A673 (cell line): ENCODE measurements at regions not wholly inside any gene's neighbourhood (a gene's known extent, or its start where the extent isn't known, plus 50 kb on each side); places are given as distances from the start of the nearest gene placed in this dataset.
A peak's percentile ranks its signal among the peaks of the same experiment; 100 is the strongest.

Experiments
- BruUV-seq: library from RNA; stranded (reverse); fragments of 400-500 nt; replicated peaks from 2 replicates; lab custom pipeline; 2021; lab: Mats Ljungman, UMichigan
- CTCF ChIA-PET: fragments of 300-600 bp; sonication (Branson Sonifier 250); formaldehyde crosslinking; loops from one replicate; lab custom pipeline; 2022; ENCODE audit warnings: antibody characterized with exemption; lab: Charles Lee
- POLR2A ChIA-PET: fragments of 300-600 bp; sonication (Branson Sonifier 250); formaldehyde crosslinking; loops from one replicate; lab custom pipeline; 2022; ENCODE audit warnings: antibody characterized with exemption; ENCODE audit not compliant: low non-redundant PET; lab: Charles Lee
- DNase-seq: peaks from one replicate; pipeline ENCODE4 v3.0.0-alpha.2; 2015; ENCODE audit warnings: low spot score
- H3K27ac ChIP-seq: fragments of 200-600 bp; sonication (generic); 2 replicates; pipeline ENCODE4 v1.5.1; 2016; ENCODE audit warnings: mixed run types, low read depth, mild to moderate bottlenecking, mixed read lengths, antibody characterized with exemption, low read length; ENCODE audit not compliant: poor library complexity, severe bottlenecking
- H3K27me3 ChIP-seq: fragments of 200-600 bp; sonication (generic); replicated peaks from 2 replicates; pipeline ENCODE4 v1.6.1; 2017; ENCODE audit warnings: mixed run types, low read depth, mild to moderate bottlenecking, mixed read lengths, antibody characterized with exemption, low read length; ENCODE audit not compliant: insufficient read depth, poor library complexity
- H3K36me3 ChIP-seq: fragments of 200-600 bp; sonication (generic); 2 replicates; pipeline ENCODE4 v1.6.1; 2016; ENCODE audit warnings: mixed run types, mild to moderate bottlenecking, mixed read lengths, antibody characterized with exemption, low read length; ENCODE audit not compliant: insufficient read depth, poor library complexity, severe bottlenecking
- H3K4me1 ChIP-seq: fragments of 200-600 bp; sonication (generic); 2 replicates; pipeline ENCODE4 v1.6.1; 2017; ENCODE audit warnings: mixed run types, mild to moderate bottlenecking, mixed read lengths, antibody characterized with exemption, low read length; ENCODE audit not compliant: insufficient read depth, poor library complexity, severe bottlenecking
- H3K4me3 ChIP-seq: fragments of 200-600 bp; sonication (generic); 2 replicates; pipeline ENCODE4 v1.5.1; 2016; ENCODE audit warnings: low read depth, mixed run types, mild to moderate bottlenecking, mixed read lengths, low read length; ENCODE audit not compliant: poor library complexity, severe bottlenecking
- H3K9me3 ChIP-seq: fragments of 200-600 bp; sonication (generic); 2 replicates; pipeline ENCODE4 v1.6.1; 2016; ENCODE audit warnings: mixed run types, low read depth, mild to moderate bottlenecking, mixed read lengths, antibody characterized with exemption, low read length; ENCODE audit not compliant: poor library complexity, severe bottlenecking
- CTCF ChIP-seq: fragments of 300-800, 200-600 bp; sonication (generic); conservative IDR thresholded peaks from 2 replicates; pipeline ENCODE4 v1.5.1; 2017; ENCODE audit warnings: low read depth, mild to moderate bottlenecking, antibody characterized with exemption, low read length, moderate library complexity, mixed read lengths
- EZH2 ChIP-seq: fragments of 200-600 bp; sonication (generic); IDR thresholded peaks from 2 replicates; pipeline ENCODE4 v1.6.1; 2017; ENCODE audit warnings: borderline replicate concordance, low read depth, mild to moderate bottlenecking, mixed read lengths, antibody characterized with exemption, low read length; ENCODE audit not compliant: poor library complexity, severe bottlenecking
- intact Hi-C: fragments of 100-400 bp; cut with micrococcal nuclease; formaldehyde crosslinking; loops from one replicate; pipeline ENCODE4 v1.10.0; 2022; ENCODE audit not compliant: unreplicated experiment

GRCh38 chr13:34420702-34421346 is 521.2 kb upstream of the NBEA start:
- Histone ChIP-seq H3K9me3 (no peaks in the 10 kb centered on the region), H3K36me3 (no peaks in the 10 kb centered on the region), H3K4me3 (no peak overlapping the region), H3K4me1 (no peaks in the 10 kb centered on the region), H3K27ac (no peak overlapping the region), H3K27me3 (no peaks in the 10 kb centered on the region)
- no peak for DNase-seq
- TF ChIP-seq EZH2 (no peak), CTCF (no peak)
- no TSS peak for BruUV-seq
- ChIA-PET CTCF (no interaction called here), POLR2A (no interaction called here)
- intact Hi-C loops, result no loop called here

GRCh38 chr13:34421347-34421719 is 520.7 kb upstream of the NBEA start:
- CTCF ChIA-PET, result no interaction called here

GRCh38 chr13:34421858-34422475 is 520.1 kb upstream of the NBEA start:
- Histone ChIP-seq H3K27me3 (no peaks in the 10 kb centered on the region), H3K4me1 (no peaks in the 10 kb centered on the region), H3K27ac (no peak overlapping the region), H3K4me3 (no peak overlapping the region), H3K36me3 (no peaks in the 10 kb centered on the region), H3K9me3 (no peaks in the 10 kb centered on the region)
- intact Hi-C loops, result no loop called here
- BruUV-seq, result no TSS peak
- POLR2A ChIA-PET, result no interaction called here
- TF ChIP-seq EZH2, result no peak
- no peak for TF ChIP-seq CTCF
- CTCF ChIA-PET, result no interaction called here
- DNase-seq, result no peak

More at GRCh38 chr13:34421347-34421719, 520.7 kb upstream of the NBEA start:
- TF ChIP-seq CTCF (0 out of 2 replicates have a peak, but pooled peaks have one; percentile 25), EZH2 (no peak)
- H3K36me3 ChIP-seq, result no peaks in the 10 kb centered on the region
- BruUV-seq, result no TSS peak
- DNase-seq, result no peak
- no peaks in the 10 kb centered on the region for H3K9me3 ChIP-seq
- no peaks in the 10 kb centered on the region for H3K27me3 ChIP-seq
- H3K4me3 ChIP-seq, result no peak overlapping the region
- no peak overlapping the region for H3K27ac ChIP-seq
- no peaks in the 10 kb centered on the region for H3K4me1 ChIP-seq
- intact Hi-C loops, result no loop called here
- POLR2A ChIA-PET, result no interaction called here
